ENCODE measurements at regions not wholly inside any gene's neighbourhood (a gene's known extent, or its start where the extent isn't known, plus 50 kb on each side); places are given as distances from the start of the nearest gene placed in this dataset.

- ATAC-seq (no peak), DNase-seq (ENCODE audit: low spot score) (no peak)
- no peak overlapping the region for H3K4me3 ChIP-seq
- no peak overlapping the region for H3K4me3 Mint-ChIP-seq
- H3K4me2 ChIP-seq, result no peak overlapping the region
- H4K20me1 ChIP-seq (replicated peaks; ENCODE audit: insufficient read depth), result no peaks in the 10 kb centered on the region
- H3K27me3 ChIP-seq (ENCODE audit: insufficient read depth), result no peaks in the 10 kb centered on the region
- H3K27me3 Mint-ChIP-seq (ENCODE audit: insufficient read depth, low read depth, poor library complexity), result peaks cover 1% of the 10 kb centered on the region
- H3K9me3 Mint-ChIP-seq, result peaks cover 4% of the 10 kb centered on the region; the same call in 1 of the 3 replicates
- no peak overlapping the region for H3K27ac Mint-ChIP-seq
- H3K9me2 ChIP-seq (ENCODE audit: insufficient read depth), result peaks cover 3% of the 10 kb centered on the region; the same call in 1 of the 2 replicates
- H3K27ac ChIP-seq (ENCODE audit: low read depth), result no peak overlapping the region
- peaks cover 3% of the 10 kb centered on the region; the same call in 1 of the 3 replicates for H3K36me3 Mint-ChIP-seq (ENCODE audit: low read depth)
- no peaks in the 10 kb centered on the region for H3K79me2 ChIP-seq (replicated peaks; ENCODE audit: insufficient read depth)
- H3F3A ChIP-seq (replicated peaks; ENCODE audit: low read depth), result no peaks in the 10 kb centered on the region
- no peak overlapping the region for H2AFZ ChIP-seq
- no peaks in the 10 kb centered on the region for H3K36me3 ChIP-seq (ENCODE audit: insufficient read depth)
- H3K4me1 ChIP-seq (ENCODE audit: insufficient read depth), result no peaks in the 10 kb centered on the region
- TF ChIP-seq CTCF (conservative IDR thresholded peaks at IDR 0.05; ENCODE audit: low read depth in 2 of 2), result no peak
- no peak for TF ChIP-seq EZH2phosphoT487 (IDR thresholded peaks at IDR 0.05; ENCODE audit: unreplicated experiment)
- no peak for TF ChIP-seq POLR2AphosphoS5 (IDR thresholded peaks at IDR 0.05; ENCODE audit: low read depth)
- TF ChIP-seq ZNF331 (CRISPR knock-in tag; IDR thresholded peaks at IDR 0.05; ENCODE audit: low read depth), result no peak
- no peak for TF ChIP-seq ZNF462 (CRISPR knock-in tag; IDR thresholded peaks at IDR 0.05)
- TF ChIP-seq ZNF114 (CRISPR knock-in tag; IDR thresholded peaks at IDR 0.05), result no peak
- TF ChIP-seq ETS1 (IDR thresholded peaks at IDR 0.05), result no peak
- TF ChIP-seq JUNB (IDR thresholded peaks at IDR 0.05; ENCODE audit: unreplicated experiment), result no peak
- no peak for TF ChIP-seq NANOG (IDR thresholded peaks at IDR 0.05; ENCODE audit: borderline replicate concordance)
- no peak for TF ChIP-seq STAT1 (IDR thresholded peaks at IDR 0.05; ENCODE audit: unreplicated experiment)
- no peak for TF ChIP-seq REST (IDR thresholded peaks at IDR 0.05; ENCODE audit: unreplicated experiment)
- no peak for TF ChIP-seq CREB1 (CRISPR knock-in tag; IDR thresholded peaks at IDR 0.05; ENCODE audit: low read depth)
- no peak for TF ChIP-seq EZH2 (IDR thresholded peaks at IDR 0.05; ENCODE audit: low read depth, unreplicated experiment)
- H3K4me1 Mint-ChIP-seq, result 0 out of 3 replicates have a peak, but pooled peaks cover 5% of the 10 kb centered on the region
Measured at GRCh38 chr9:89955626-89956025, 350.8 kb downstream of the GADD45G start.

Data from GM23338 (cell line).